Endothelial cell of umbilical vein (primary cell): ENCODE measurements at regions not wholly inside any gene's neighbourhood (a gene's known extent, or its start where the extent isn't known, plus 50 kb on each side); places are given as distances from the start of the nearest gene placed in this dataset.

Experiments used
- BruUV-seq: library from RNA; stranded (reverse); fragments of 400-500 nt; replicated peaks from 2 replicates; lab custom pipeline; 2021; lab: Mats Ljungman, UMichigan
- CTCF ChIA-PET: fragments of 300-600, 350-600 bp; sonication (Branson Sonifier 250); formaldehyde crosslinking; loops from one replicate; lab custom pipeline; 2021; ENCODE audit warnings: antibody characterized with exemption, inconsistent platforms; lab: Charles Lee
- POLR2A ChIA-PET: fragments of 300-600, 350-600 bp; sonication (Branson Sonifier 250); formaldehyde crosslinking; loops from one replicate; lab custom pipeline; 2021; ENCODE audit warnings: antibody characterized with exemption, inconsistent platforms; lab: Charles Lee
- DNase-seq: peaks from one replicate; pipeline ENCODE4 v3.0.0-alpha.2; 2011; ENCODE audit warnings: low read depth, low spot score
- FAIRE-seq: peaks from 2 replicates; lab custom pipeline; 2011; peaks lifted over from hg19 to GRCh38; lab: Jason Lieb, UNC
- H2AFZ ChIP-seq: 2 replicates; pipeline ENCODE4 v1.6.0; 2012; ENCODE audit warnings: low read depth, low read length, control low read depth, inconsistent platforms
- H3K27ac ChIP-seq: 2 replicates; pipeline ENCODE4 v1.5.1; 2011; ENCODE audit warnings: low read depth, mild to moderate bottlenecking, control low read depth, low read length, moderate library complexity; ENCODE audit not compliant: insufficient read depth
- H3K27me3 ChIP-seq, 2 experiments: 2 replicates each; pipeline versions ENCODE4 v1.6.0 to v1.6.1; 2011; ENCODE audit warnings: low read length in 2 of 2, mixed read lengths in 1 of 2; ENCODE audit not compliant: control insufficient read depth in 2 of 2, insufficient read depth in 2 of 2
- H3K36me3 ChIP-seq, 2 experiments: 2 replicates in 1 of 2; 3 replicates in 1 of 2; pipeline ENCODE4 v1.5.1; 2011; ENCODE audit warnings: low read length in 2 of 2, mild to moderate bottlenecking in 1 of 2, moderate library complexity in 1 of 2; ENCODE audit not compliant: control insufficient read depth in 2 of 2, insufficient read depth in 2 of 2; ENCODE audit errors: extremely low read depth in 1 of 2
- H3K4me1 ChIP-seq: 3 replicates; pipeline ENCODE4 v1.5.1; 2011; ENCODE audit warnings: mild to moderate bottlenecking, low read length; ENCODE audit not compliant: control insufficient read depth, insufficient read depth; ENCODE audit errors: extremely low read depth
- H3K4me2 ChIP-seq: 2 replicates; pipeline ENCODE4 v1.6.1; 2011; ENCODE audit warnings: low read length, control low read depth, mixed read lengths; ENCODE audit not compliant: insufficient read depth
- H3K4me3 ChIP-seq, 3 experiments: fragments of 200-600 bp in 1 of 3; sonication (generic), shearing (Covaris generic) in 1 of 3; replicated peaks in 1 of 3; 2 replicates each; pipeline ENCODE4 v1.5.1; 2011 to 2016; ENCODE audit warnings: control low read depth in 3 of 3, low read length in 3 of 3, mild to moderate bottlenecking in 2 of 3, inconsistent platforms in 1 of 3, low read depth in 1 of 3, moderate library complexity in 1 of 3; ENCODE audit not compliant: insufficient read depth in 1 of 3
- H3K79me2 ChIP-seq: 2 replicates; pipeline ENCODE4 v1.6.0; 2012; ENCODE audit warnings: low read length, inconsistent platforms; ENCODE audit not compliant: control insufficient read depth, insufficient read depth
- H3K9ac ChIP-seq: replicated peaks from 2 replicates; pipeline ENCODE3; 2011; ENCODE audit warnings: low read length, control low read depth; ENCODE audit not compliant: insufficient read depth; ENCODE audit errors: extremely low read depth
- H3K9me1 ChIP-seq: replicated peaks from 3 replicates; pipeline ENCODE4 v1.6.0; 2011; ENCODE audit warnings: mild to moderate bottlenecking, low read length; ENCODE audit not compliant: control insufficient read depth, insufficient read depth; ENCODE audit errors: extremely low read depth
- H3K9me3 ChIP-seq: replicated peaks from 2 replicates; pipeline ENCODE4 v1.5.1; 2012; ENCODE audit warnings: low read length, inconsistent platforms; ENCODE audit not compliant: control insufficient read depth, insufficient read depth
- H4K20me1 ChIP-seq: replicated peaks from 2 replicates; pipeline ENCODE3; 2011; ENCODE audit warnings: mild to moderate bottlenecking, low read length; ENCODE audit not compliant: control insufficient read depth, insufficient read depth; ENCODE audit errors: extremely low read depth
- CTCF ChIP-seq, 2 donors: IDR thresholded peaks; 1 replicate in 1 of 2; 2 replicates in 1 of 2; pipeline ENCODE4 v1.5.1; 2011; ENCODE audit warnings: low read length in 2 of 2, mild to moderate bottlenecking in 2 of 2, moderate library complexity in 2 of 2, control low read depth in 1 of 2, inconsistent platforms in 1 of 2, low read depth in 1 of 2; ENCODE audit not compliant: insufficient read depth in 1 of 2; ENCODE audit errors: extremely low read depth in 1 of 2
- EZH2 ChIP-seq: IDR thresholded peaks from 2 replicates; pipeline ENCODE4 v1.6.1; 2012; ENCODE audit warnings: borderline replicate concordance, low read depth, mild to moderate bottlenecking, moderate library complexity, low read length, inconsistent platforms; ENCODE audit not compliant: severe bottlenecking
- FOS ChIP-seq: IDR thresholded peaks from 2 replicates; pipeline ENCODE4 v1.6.1; 2011; ENCODE audit warnings: mild to moderate bottlenecking, low read length, moderate library complexity, borderline replicate concordance; ENCODE audit not compliant: insufficient read depth
- GATA2 ChIP-seq: IDR thresholded peaks from 2 replicates; pipeline ENCODE4 v1.7.0; 2011; ENCODE audit warnings: low read depth, mild to moderate bottlenecking, moderate library complexity, mixed read lengths, low read length; ENCODE audit not compliant: insufficient read length, insufficient read depth
- JUN ChIP-seq: IDR thresholded peaks from 2 replicates; pipeline ENCODE4 v1.6.1; 2011; ENCODE audit warnings: borderline replicate concordance, low read depth; ENCODE audit not compliant: insufficient read length, insufficient read depth
- MAX ChIP-seq: IDR thresholded peaks from 2 replicates; pipeline ENCODE4 v1.6.1; 2011; ENCODE audit not compliant: insufficient read depth, insufficient read length
- MYC ChIP-seq: IDR thresholded peaks from one replicate; pipeline ENCODE4 v1.6.1; 2011; ENCODE audit warnings: mild to moderate bottlenecking, low read depth, low read length
- POLR2A ChIP-seq: IDR thresholded peaks from 2 replicates; pipeline ENCODE4 v1.6.1; 2012; ENCODE audit warnings: low read depth, mild to moderate bottlenecking, control low read depth, low read length
- POLR2AphosphoS5 ChIP-seq: IDR thresholded peaks from 2 replicates; pipeline ENCODE4 v1.6.1; 2012; ENCODE audit warnings: low read depth, mild to moderate bottlenecking, control low read depth, low read length, moderate library complexity; ENCODE audit not compliant: insufficient read depth
- dilution Hi-C: fragments of 300-500 bp; cut with MboI; formaldehyde crosslinking; loops from one replicate; pipeline ENCODE4 v1.15.0; 2019; ENCODE audit warnings: low sequenced_read_pairs; ENCODE audit not compliant: extremely low pct_ligation_motif_present
- intact Hi-C: fragments of 100-400 bp; cut with micrococcal nuclease; formaldehyde crosslinking; loops from one replicate; pipeline ENCODE4 v1.10.0; 2022

- Histone ChIP-seq H3K79me2 (no peaks in the 10 kb centered on the region), H3K9me3 (peaks cover 5% of the 10 kb centered on the region), H3K9ac (no peak overlapping the region), H2AFZ (no peak overlapping the region), H3K36me3 (no peaks in the 10 kb centered on the region), H3K9me1 (no peaks in the 10 kb centered on the region), H3K27me3 (no peaks in the 10 kb centered on the region), H3K27ac (no peak overlapping the region), H4K20me1 (no peaks in the 10 kb centered on the region), H3K4me1 (no peaks in the 10 kb centered on the region), H3K4me2 (no peak overlapping the region), H3K4me3 (no peak overlapping the region)
- BruUV-seq: no TSS peak
- no peak for DNase-seq
- TF ChIP-seq POLR2AphosphoS5 (no peak), MAX (no peak), CTCF (IDR thresholded peaks at IDR 0.05; ENCODE audit: extremely low read depth in 1 of 2, insufficient read depth in 1 of 2, low read depth in 1 of 2, low read length in 2 of 2) (no peak), FOS (no peak), JUN (no peak), EZH2 (no peak), POLR2A (no peak), MYC (no peak), GATA2 (no peak)
- dilution Hi-C loops (no loop called here), intact Hi-C loops (no loop called here)
- no peak for FAIRE-seq
- POLR2A ChIA-PET: no interaction called here
- CTCF ChIA-PET: no interaction called here
Measured at GRCh38 chr4:181465826-181466225, 777.4 kb upstream of the TENM3 start.
